OCI-LY7 (cell line): ENCODE measurements at regions not wholly inside any gene's neighbourhood (a gene's known extent, or its start where the extent isn't known, plus 50 kb on each side); places are given as distances from the start of the nearest gene placed in this dataset.

Experiments used
- BruUV-seq: library from RNA; stranded (reverse); fragments of 400-500 nt; replicated peaks from 2 replicates; lab custom pipeline; 2021; lab: Mats Ljungman, UMichigan
- CTCF ChIA-PET: fragments of 300-600 bp; sonication (Branson Sonifier 250); formaldehyde crosslinking; loops from one replicate; lab custom pipeline; 2022; ENCODE audit warnings: antibody characterized with exemption; ENCODE audit not compliant: unreplicated experiment; lab: Charles Lee
- POLR2A ChIA-PET: fragments of 300-600 bp; sonication (Branson Sonifier 250); formaldehyde crosslinking; loops from one replicate; lab custom pipeline; 2022; ENCODE audit warnings: antibody characterized with exemption; lab: Charles Lee
- DNase-seq: peaks from one replicate; pipeline ENCODE4 v3.0.0-alpha.2; 2015; ENCODE audit warnings: low spot score
- H2AFZ ChIP-seq: fragments of 200-600 bp; sonication (generic), shearing (Covaris generic); 2 replicates; pipeline ENCODE4 v1.6.1; 2014; ENCODE audit warnings: mild to moderate bottlenecking, antibody characterized with exemption, low read length, moderate library complexity
- H3K27ac ChIP-seq: fragments of 200-600 bp; sonication (generic); 2 replicates; pipeline ENCODE4 v1.5.1; 2014; ENCODE audit warnings: mixed run types, low read depth, mild to moderate bottlenecking, moderate library complexity, low read length, inconsistent platforms; ENCODE audit not compliant: poor library complexity, severe bottlenecking
- H3K36me3 ChIP-seq: fragments of 200-600 bp; sonication (generic); 2 replicates; pipeline ENCODE4 v1.6.1; 2014; ENCODE audit warnings: mild to moderate bottlenecking, antibody characterized with exemption, low read length, moderate library complexity, mixed read lengths; ENCODE audit not compliant: insufficient read depth
- H3K4me1 ChIP-seq: fragments of 200-600 bp; sonication (generic); 2 replicates; pipeline ENCODE4 v1.5.1; 2014; ENCODE audit warnings: mild to moderate bottlenecking, low read length; ENCODE audit not compliant: insufficient read depth, poor library complexity, severe bottlenecking
- H3K4me2 ChIP-seq: fragments of 200-600 bp; sonication (generic); 2 replicates; pipeline ENCODE4 v1.6.1; 2014; ENCODE audit warnings: mild to moderate bottlenecking, low read length
- H3K4me3 ChIP-seq: fragments of 200-600 bp; sonication (generic); 2 replicates; pipeline ENCODE4 v1.5.1; 2014; ENCODE audit warnings: mild to moderate bottlenecking, low read depth, low read length; ENCODE audit not compliant: poor library complexity, severe bottlenecking
- H3K79me2 ChIP-seq: fragments of 200-600 bp; sonication (generic); 2 replicates; pipeline ENCODE4 v1.6.1; 2016; ENCODE audit warnings: low read depth, mild to moderate bottlenecking, low read length, moderate library complexity, mixed read lengths; ENCODE audit not compliant: insufficient read depth
- H3K9me2 ChIP-seq: fragments of 200-600 bp; sonication (generic); 2 replicates; pipeline ENCODE4 v1.6.1; 2016; ENCODE audit warnings: mild to moderate bottlenecking, low read length, mixed read lengths; ENCODE audit not compliant: insufficient read depth
- H3K9me3 ChIP-seq: fragments of 200-600 bp; sonication (generic); 2 replicates; pipeline ENCODE4 v1.6.1; 2014; ENCODE audit warnings: mild to moderate bottlenecking, mixed run types, low read length, mixed read lengths
- H4K20me1 ChIP-seq: fragments of 200-600 bp; sonication (generic); 2 replicates; pipeline ENCODE4 v1.6.1; 2014; ENCODE audit warnings: mild to moderate bottlenecking, antibody characterized with exemption, low read length, moderate library complexity, mixed read lengths; ENCODE audit not compliant: insufficient read depth
- CTCF ChIP-seq: fragments of 200-600 bp; sonication (generic); conservative IDR thresholded peaks from 2 replicates; pipeline ENCODE4 v1.5.1; 2014; ENCODE audit warnings: mild to moderate bottlenecking, antibody characterized with exemption, low read length, moderate library complexity, mixed read lengths
- EZH2phosphoT487 ChIP-seq: fragments of 200-600 bp; sonication (generic); IDR thresholded peaks from 2 replicates; pipeline ENCODE4 v1.6.1; 2018; ENCODE audit warnings: low read depth, borderline replicate concordance, mild to moderate bottlenecking, mixed run types, antibody characterized with exemption, low read length, moderate library complexity, mixed read lengths
- intact Hi-C: fragments of 100-400 bp; cut with micrococcal nuclease; formaldehyde crosslinking; loops from one replicate; pipeline ENCODE4 v1.10.0; 2022; ENCODE audit not compliant: unreplicated experiment

GRCh38 chr6:130577178-130577919 lies 211.5 kb downstream of the TMEM200A start:
- no peak overlapping the region for H2AFZ ChIP-seq
- BruUV-seq: no TSS peak
- H3K4me3 ChIP-seq: no peak overlapping the region
- H3K9me2 ChIP-seq: no peaks in the 10 kb centered on the region
- ChIA-PET CTCF (no interaction called here), POLR2A (interaction anchor here (0.5 to 1.0 kb wide), 2 partner anchors 9 to 313 kb away, joined by 3 read pairs; no protein-coding TSS in a partner anchor)
- TF ChIP-seq CTCF: no peak
- no peak for TF ChIP-seq EZH2phosphoT487
- H3K4me2 ChIP-seq: no peak overlapping the region
- H4K20me1 ChIP-seq: no peaks in the 10 kb centered on the region
- H3K79me2 ChIP-seq: no peaks in the 10 kb centered on the region
- no peaks in the 10 kb centered on the region for H3K4me1 ChIP-seq
- no peak overlapping the region for H3K27ac ChIP-seq
- H3K36me3 ChIP-seq: no peaks in the 10 kb centered on the region
- no peak for DNase-seq
- intact Hi-C loops: no loop called here
- no peaks in the 10 kb centered on the region for H3K9me3 ChIP-seq

- POLR2A ChIA-PET: no interaction called here
- Histone ChIP-seq H4K20me1 (no peaks in the 10 kb centered on the region), H3K9me2 (no peaks in the 10 kb centered on the region), H2AFZ (no peak overlapping the region), H3K9me3 (no peaks in the 10 kb centered on the region), H3K4me1 (no peaks in the 10 kb centered on the region), H3K36me3 (no peaks in the 10 kb centered on the region), H3K4me3 (no peak overlapping the region), H3K79me2 (no peaks in the 10 kb centered on the region), H3K4me2 (no peak overlapping the region), H3K27ac (no peak overlapping the region)
- intact Hi-C loops: no loop called here
- BruUV-seq: no TSS peak
- DNase-seq: no peak
- TF ChIP-seq EZH2phosphoT487 (no peak), CTCF (no peak)
- CTCF ChIA-PET: no interaction called here
Measured at GRCh38 chr6:130578713-130579112, 212.9 kb downstream of the TMEM200A start.

GRCh38 chr6:130583268-130583667 lies 217.5 kb downstream of the TMEM200A start:
- CTCF ChIA-PET: no interaction called here

More at GRCh38 chr6:130583268-130583667, 217.5 kb downstream of the TMEM200A start:
- no TSS peak for BruUV-seq
- Histone ChIP-seq H3K4me3 (no peak overlapping the region), H3K4me1 (no peaks in the 10 kb centered on the region), H3K79me2 (no peaks in the 10 kb centered on the region), H3K27ac (no peak overlapping the region), H2AFZ (no peak overlapping the region), H4K20me1 (0 out of 2 replicates have a peak, but pooled peaks cover 2% of the 10 kb centered on the region), H3K4me2 (no peak overlapping the region), H3K9me3 (no peaks in the 10 kb centered on the region), H3K36me3 (no peaks in the 10 kb centered on the region), H3K9me2 (no peaks in the 10 kb centered on the region)
- intact Hi-C loops: no loop called here
- DNase-seq: no peak
- POLR2A ChIA-PET: no interaction called here
- TF ChIP-seq EZH2phosphoT487 (no peak), CTCF (no peak)
